GM12874 (cell line): ENCODE measurements at regions not wholly inside any gene's neighbourhood (a gene's known extent, or its start where the extent isn't known, plus 50 kb on each side); places are given as distances from the start of the nearest gene placed in this dataset.

Experiments used
- TF ChIP-seq, protein P1 (sequence below): IDR thresholded peaks from 2 replicates; pipeline ENCODE4 v1.5.1; 2011; ENCODE audit warnings: low read depth, mild to moderate bottlenecking, control low read depth, low read length, moderate library complexity; ENCODE audit not compliant: insufficient read depth

DNA sequence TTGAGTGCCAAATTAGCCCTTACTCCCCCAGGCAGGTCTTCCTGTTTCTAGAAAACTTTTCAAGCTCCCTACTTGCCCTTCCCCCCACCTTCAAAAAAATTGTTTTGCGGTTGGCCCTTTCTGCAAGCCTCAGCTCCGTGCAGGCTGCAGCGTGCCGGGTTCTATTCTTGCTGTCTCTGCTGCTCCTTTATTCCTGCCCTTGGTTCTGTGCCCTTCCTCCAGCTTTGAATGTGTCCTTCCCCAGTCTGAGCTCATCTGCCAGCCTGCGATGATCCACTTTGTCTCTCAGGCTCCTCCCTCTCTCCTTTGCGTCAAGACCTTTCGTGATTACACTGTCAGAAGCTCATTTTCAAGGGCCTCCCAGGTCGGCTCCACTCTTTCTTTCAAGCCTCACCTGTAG lies 98.6 kb downstream of the IRF2BPL start:
- TF ChIP-seq, protein P1, sequence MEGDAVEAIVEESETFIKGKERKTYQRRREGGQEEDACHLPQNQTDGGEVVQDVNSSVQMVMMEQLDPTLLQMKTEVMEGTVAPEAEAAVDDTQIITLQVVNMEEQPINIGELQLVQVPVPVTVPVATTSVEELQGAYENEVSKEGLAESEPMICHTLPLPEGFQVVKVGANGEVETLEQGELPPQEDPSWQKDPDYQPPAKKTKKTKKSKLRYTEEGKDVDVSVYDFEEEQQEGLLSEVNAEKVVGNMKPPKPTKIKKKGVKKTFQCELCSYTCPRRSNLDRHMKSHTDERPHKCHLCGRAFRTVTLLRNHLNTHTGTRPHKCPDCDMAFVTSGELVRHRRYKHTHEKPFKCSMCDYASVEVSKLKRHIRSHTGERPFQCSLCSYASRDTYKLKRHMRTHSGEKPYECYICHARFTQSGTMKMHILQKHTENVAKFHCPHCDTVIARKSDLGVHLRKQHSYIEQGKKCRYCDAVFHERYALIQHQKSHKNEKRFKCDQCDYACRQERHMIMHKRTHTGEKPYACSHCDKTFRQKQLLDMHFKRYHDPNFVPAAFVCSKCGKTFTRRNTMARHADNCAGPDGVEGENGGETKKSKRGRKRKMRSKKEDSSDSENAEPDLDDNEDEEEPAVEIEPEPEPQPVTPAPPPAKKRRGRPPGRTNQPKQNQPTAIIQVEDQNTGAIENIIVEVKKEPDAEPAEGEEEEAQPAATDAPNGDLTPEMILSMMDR, result no peak

DNA sequence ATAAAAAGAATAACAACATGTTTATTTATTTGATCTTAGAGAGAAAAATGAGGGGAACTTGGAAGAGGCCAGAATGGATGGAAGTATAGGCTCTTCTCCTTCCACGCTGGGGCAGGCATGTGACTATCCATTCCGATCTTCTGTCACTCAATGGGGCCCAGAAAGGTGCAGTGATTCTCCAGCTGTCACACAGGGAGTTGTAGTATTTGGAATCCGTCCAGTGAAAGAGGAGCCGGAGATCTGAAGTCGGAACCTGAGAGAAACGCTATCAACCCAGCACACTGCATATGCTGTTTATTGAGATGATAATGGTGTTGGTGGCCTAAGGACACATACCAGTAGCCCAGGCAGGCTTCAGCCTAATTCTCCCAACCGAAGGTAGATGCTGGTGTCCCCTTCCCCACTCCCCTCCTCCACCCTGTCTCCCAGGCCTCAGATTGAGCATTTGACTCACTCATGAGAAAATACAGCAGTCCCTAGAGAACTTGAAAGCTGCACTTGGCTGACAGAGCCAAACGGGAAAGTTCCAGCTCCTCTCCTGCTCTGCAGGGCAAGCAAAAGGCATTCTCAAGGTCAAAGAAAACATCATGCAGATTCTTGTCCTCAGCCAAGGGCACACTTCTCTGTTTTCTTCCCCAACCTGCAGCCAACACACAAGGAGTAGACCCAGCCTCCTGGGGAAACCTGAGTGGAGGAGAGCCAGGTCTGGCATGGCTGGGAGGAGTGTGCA lies 100.4 kb downstream of the IRF2BPL start:
- TF ChIP-seq, protein P1, result no peak

DNA sequence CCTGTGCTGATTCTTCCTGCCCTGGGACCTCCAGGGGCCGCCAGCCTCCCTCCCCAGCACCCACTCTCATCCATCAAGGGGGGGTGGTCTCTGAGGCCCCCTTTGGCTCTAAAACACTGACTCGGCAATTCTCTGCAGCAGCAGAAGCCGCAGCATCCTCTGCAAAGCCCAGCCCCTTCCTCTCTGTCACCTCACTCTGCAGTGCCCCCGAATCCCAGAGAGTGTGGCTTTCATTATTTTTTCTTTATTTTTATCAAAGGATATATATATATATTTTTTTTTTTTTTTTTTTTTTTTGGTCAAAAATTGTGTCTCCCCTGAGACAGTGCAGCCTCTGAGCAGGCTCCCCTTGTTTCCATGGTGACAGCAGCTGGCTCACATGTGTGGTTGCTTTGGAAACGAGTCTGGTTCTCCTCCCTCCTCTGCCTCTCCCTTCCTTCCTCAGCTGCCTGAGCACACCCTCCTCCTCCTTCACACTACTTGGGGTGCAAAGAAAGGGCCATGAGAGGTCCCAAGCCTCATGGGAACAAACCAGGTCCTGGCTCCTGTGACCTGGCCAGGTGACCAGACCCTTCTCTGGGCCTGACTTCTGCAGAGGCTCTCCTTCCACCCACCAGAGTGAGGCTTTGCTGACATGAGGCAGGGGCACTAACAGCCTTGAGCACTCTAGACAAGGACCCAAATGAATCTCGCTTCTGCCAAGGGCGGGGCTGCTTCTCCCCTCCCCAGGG lies 100.5 kb downstream of the LRRC74A start:
- TF ChIP-seq, protein P1, result no peak

DNA sequence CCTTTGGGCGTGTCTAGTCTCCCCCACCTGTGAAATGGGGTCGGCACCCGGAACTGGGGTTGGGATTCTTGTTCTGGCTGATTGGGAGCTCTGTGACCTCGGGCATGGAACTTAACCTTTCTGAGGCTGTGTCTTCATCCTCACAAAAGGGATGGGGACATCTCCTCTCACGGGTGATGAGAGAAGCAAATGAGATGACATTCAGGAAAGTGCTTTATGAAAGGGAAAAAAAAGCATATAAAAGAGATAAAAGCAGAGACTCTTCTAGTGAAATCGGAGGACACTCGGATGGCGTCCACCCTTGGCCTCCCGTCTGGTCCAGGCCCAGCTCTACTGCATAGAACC lies 98.9 kb downstream of the LRRC74A start:
- TF ChIP-seq, protein P1, result no peak

DNA sequence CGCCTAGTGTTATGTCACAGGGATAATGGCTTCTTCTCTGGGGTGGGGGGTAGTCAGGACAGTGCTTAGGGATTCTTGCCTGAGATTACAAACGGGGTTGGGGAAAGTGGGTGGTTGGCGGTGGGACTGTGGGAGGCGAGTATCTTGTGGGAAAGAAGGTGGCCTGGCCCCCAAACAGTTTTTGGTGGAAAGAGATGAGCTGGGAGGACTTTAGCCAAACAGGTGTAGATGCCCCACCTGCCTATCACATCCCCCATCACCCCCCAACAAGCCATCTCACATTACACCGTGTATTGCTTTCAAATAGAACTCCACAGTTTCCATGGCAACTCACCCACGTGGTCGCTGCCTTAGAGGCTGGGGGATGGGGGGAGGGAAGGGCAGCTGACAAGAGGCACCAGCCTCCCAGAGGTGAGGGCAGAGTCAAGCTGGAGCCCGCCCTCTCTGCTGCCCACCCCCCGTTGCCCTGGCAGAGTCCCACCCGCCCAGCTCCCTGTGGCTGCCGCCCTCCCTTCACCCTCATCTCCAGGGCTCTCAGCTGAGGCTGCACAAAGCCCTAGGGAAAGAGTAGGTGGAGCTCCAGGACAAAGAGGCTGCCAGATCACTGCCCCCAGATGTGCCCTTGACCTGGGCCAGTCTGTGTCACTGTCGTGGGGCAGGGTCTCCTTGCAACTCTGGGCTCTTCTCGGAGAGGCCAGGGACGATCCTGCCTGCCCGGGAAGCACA lies 98.3 kb downstream of the LRRC74A start:
- TF ChIP-seq, protein P1, result no peak

DNA sequence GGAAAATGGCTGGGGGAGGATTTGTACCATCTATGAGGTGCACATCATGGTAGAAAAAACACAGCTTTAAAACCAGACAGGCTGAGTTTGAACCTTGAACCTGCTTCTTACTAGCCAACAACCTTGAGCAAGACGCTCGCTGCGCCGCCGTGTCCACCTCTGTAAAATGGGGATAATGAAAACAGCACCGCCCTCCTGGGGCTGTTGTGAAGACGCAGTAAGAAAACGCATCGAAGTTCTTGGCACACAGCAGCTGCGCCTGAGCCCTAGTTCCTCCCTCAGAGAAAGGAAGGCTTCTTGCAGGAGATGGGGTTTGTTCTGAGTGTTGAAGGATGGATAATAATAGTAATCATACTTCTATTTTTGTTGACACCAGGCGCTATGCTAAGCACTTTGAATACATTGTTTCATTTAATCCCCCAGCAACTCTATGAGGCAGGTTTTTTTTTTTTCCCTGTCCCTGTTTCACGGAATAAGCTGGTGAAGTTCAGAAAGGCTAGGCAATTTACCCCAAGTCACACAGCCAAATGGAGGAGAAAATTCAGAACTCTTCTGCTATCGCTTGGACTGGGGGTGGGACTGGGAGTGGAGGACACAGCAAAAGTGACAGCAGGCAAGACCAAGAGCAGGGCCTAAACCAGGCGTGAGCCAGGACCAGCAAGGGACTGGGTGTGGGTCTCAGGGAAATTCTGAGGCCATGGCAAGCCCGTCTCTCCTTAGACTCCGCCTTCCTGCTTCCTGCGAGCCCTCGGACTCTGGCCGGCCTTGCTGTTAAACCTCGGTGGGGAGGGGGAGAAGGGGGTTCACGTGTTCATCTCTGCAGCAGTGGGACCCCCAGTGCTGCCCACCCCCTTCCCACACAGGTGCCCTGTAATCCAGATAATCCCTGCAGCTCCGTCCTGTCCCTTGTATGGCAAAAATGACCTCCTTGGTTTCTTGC lies 97.5 kb downstream of the LRRC74A start:
- TF ChIP-seq, protein P1, result no peak
